Muscle of arm (tissue), 1 donor: ENCODE measurements at regions not wholly inside any gene's neighbourhood (a gene's known extent, or its start where the extent isn't known, plus 50 kb on each side); places are given as distances from the start of the nearest gene placed in this dataset.
A peak's percentile ranks its signal among the peaks of the same experiment; 100 is the strongest.

Experiments used
- DNase-seq: peaks from one replicate; pipeline ENCODE4 v3.0.0-alpha.2; 2013

DNA sequence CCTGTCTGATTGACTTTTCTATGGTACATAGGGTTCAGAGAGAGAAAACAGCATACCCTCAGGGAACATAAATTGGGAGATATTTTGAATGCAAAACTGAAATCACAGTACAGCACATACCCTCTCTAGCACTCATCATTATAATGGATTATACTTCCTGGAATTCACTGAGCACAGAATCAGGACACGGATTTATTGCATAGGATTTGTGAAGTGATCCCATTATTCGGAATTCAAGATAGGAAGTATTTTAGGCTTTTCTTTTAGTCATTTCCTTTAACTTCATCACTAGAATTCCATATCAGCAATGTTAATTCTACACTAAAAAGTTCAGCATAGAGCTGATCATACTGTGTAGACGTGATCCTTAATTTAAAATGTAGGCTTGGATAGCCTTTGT, 407.0 kb downstream of the PID1 start:
- no peak for DNase-seq

DNA sequence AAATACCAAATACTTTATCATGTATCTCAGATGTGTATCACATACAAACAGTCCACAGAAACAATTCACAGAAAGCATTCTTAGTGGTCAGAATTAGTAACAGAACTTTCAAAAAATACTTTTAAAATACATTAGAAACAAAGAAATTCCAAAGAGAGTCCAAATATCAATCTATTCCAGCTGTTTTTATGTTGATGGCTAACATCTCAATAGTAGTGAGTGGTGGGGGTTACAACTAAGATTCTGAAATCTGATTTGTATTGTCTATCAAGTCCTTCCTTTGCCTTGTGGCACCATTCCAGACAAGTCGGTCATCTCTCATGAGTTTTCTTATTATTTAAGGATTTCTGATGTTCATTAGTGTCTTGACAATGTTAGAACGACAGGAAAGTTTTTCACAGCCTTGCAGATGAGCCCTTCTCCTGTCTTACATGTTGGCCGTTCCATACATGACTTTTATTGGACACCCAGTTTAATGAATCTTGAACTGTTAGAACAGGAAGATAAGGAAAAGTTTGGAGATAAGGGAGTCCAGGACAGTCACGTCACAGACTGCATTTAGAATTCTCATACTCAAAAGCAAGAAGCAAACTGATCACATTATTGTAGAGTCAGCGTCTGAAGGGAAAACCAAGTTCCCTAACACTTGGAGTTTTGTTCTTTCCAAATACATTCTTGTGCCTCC, 410.3 kb downstream of the PID1 start:
- DNase-seq, result peak; percentile 25

DNA sequence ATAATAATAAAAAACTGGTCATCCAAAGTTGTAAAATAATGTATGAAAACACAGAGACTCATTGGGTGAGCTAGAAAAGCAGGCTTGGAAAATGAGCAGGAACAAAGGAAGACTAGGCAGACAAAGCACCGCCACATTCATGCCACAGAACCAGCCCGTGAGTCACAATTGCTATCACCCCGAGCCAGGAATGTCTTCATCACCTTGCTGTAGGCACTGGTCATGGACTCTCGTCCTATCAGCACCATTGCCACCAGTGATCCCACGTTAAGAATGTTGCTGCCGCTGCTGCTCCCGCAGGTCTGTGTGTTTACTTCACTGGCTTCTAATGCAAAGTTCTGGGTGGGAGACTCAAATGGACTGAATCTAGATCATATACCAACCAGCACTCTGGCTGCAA, 417.9 kb downstream of the PID1 start:
- no peak for DNase-seq

DNA sequence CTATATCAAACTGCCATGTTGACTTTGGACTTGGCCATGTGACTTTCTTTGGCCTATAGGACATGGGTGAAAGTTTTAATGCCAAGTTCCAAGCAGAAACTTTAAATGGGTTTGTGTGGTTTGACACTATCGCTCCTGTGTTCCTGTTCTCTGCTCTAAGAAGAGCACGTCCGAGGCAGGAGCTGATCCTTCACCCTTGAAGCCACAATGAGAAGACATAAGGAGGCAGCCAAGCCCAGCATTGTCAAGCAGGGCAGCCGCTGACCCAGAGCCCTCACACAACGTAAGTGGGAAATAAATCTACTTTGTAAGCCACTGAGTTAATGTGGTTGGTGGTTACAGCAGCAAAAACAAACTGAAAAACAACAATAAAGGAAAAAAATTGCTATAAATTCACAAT, 422.4 kb downstream of the PID1 start:
- DNase-seq, result no peak

DNA sequence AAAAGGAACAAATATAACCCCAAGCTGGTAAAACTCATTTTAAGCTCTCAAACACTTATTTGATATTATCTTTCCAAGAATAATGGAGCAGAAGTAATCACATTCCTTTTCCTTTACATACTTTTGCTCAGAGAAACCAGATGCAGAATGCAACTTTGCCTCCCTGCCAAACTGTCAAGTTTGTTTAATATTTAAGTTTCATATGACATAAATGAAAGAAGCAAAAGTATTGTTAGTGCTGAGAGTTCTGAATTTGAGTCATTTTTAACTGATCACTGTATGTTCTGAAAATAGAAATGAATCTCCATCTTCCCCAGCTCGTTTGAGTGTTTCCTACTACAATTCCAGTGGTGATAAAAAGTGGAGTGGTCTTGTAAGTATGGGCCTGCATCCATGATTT, 423.4 kb downstream of the PID1 start:
- peak; percentile 61 for DNase-seq

DNA sequence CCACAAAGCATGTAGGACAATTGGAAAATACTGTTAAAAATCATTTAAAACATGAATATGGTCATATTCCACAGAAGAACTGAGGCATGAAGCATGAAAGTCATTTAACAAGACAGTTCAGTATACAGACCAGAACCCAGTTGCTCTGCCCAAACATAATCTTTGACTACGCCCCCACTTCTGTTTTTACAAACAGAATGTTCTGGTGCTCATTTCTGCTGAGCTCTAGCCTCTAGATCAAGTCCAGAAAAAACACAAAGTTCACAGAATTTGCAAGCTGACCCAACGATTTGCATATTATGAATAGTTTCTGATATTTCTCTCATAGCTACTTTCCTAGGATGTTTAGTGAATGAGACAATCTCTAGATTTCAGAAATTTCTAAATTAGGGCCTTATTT, 424.9 kb downstream of the PID1 start:
- no peak for DNase-seq

DNA sequence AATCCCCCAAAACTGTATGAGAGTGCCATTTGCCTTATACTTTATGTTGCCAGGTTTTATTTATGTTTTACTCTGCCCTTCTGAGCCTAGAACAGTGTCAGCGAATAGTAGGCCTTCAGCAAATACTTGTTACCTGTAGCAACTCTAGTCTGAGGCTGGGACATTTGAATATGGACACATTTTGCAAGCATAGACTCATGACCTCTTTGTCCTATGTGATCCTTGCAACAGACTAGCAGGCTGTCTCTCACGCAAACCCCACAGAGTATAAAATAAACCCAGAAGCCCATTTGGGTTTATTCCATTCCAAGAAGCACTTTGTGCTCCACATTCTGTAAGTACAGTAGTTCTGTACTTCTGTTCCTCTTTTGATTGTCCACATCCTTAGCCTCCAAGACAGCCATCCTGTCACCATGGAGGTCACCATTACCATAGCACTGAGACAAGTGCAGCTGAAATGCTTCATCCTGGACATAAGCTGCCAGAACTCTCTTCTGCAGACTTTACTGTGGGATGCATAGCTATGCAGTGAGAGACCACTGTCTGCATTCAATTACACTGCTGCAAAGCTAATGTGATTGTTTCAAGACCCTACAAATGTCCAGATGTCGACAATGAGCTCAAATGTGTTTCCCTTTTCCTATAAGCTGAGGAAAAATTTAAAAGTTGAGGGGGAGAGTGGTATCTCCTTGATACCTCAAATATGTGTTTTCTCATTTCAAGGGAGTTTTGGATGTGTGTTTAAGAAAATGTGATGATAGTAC, 425.7 kb downstream of the PID1 start:
- no peak for DNase-seq

DNA sequence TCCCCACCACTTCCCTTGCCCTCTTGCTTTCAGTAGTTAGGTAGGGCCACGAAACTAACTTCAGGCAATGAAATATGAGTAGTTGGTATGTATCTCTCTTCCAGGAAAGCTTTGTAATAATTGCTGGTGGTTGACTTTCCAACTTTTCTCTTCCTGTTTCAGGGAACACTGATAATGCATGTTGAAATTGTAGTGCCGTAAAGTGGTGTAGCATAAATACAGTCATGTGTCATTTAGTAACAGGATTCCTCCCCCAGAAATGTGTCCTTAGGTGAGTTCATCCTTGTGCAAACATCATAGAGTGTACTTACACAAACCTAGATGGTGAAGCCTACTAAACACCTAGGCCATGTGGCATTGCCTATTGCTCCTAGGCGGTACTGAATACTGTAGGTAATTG, 429.2 kb downstream of the PID1 start:
- DNase-seq, result no peak

DNA sequence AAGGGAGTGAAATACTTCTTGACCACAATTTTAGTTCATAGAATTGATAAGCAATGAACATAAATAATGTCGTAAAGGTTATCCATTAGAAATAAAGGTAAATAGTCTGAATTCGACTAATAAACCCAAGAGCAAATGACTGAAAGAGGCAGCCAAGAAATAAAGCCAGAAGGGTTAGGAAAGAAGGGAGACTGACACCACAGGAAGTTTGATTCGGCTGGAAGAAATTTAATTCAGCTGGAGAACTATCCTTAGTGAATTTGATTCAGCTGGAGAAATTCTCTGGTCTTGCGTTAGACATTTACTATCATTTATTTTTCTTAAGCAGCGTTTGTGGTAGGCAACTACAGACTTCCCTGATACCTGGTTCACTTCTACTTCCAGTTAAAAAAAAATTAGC, 429.6 kb downstream of the PID1 start:
- DNase-seq, result no peak

DNA sequence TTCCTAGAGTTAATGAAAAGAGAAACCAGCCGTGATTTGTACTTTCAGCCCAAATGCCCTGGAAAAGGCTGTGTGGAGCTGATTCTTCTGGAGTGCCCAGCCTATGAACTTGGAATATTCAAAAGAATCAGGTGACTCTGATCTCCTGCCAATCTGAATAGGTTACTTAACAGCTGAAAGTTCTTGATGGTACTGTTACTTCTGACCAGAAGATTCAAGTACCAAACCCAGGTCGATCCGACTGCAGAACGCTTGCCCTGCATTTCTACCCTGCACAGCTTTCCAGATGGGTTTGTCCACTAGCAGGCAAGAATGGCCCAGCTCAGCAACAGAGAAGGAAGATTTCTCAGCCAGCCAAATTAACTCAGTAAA, 430.4 kb downstream of the PID1 start:
- no peak for DNase-seq

DNA sequence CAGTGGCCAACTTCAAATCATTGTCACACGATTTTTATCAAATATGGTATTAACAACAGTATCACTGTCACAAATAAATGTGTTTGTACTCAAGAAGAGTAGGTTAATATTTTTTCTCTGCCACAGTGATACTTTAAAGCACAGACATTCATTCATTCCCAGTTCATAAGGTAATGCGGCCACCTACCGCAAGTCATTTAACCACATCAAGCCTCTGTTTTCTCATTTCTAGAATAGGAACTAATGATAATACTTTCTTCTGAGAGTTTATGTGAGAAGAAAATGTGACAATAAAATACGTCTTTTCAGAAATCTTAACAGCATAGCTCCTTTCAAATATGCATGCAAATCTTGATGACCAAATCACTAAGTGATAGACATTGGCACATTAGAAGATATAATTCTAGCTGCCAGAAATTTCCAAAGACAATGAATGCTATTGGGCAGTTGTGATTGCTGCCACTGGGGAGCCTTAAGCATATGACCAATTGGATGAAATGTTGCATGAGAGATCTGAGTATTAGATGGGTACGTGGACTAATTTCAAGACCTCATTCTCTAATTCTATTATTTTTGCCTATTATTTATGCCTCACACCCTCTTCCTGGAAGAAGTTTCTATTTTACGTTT, 430.9 kb downstream of the PID1 start:
- DNase-seq, result no peak

DNA sequence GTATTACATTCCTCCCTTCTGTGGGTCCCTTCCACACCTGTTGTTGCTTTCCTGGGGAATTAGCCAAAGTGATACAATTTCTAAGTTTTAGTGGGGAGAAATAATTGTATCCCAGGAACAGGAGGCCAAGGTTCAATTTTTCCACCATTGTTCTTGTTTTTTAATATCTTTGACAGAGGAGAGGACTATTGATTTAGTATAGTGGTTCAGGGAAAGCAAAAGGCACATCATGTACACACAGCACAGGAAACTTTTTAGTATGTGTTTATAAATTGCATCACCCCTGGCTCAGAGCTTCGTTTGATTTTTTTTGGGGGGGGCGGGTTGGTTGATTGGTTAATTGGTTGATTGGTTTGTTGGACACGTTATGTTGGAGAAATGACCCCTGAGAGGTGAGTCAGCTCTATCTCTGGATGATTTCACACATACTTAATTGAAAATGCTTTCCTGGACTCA, 431.6 kb downstream of the PID1 start:
- peak; percentile 52 for DNase-seq

DNA sequence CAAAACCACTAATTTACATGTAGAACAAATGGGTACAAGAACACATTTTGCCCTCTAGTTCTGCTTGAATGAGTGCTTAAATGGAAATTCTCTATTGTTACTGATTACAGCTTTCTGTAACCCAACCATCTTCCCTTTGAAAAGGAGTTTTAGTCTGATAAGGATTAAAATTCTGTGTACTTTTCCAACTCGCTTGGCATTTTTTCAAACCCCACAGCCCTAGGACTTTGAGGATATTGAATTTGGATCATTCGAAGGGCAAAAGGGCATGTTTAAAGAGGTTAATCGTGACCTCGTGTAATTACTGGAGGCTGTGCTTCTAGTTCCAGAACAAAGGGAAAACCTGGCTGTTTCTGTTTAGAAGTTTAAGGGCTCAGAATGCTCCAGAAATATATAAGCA, 432.3 kb downstream of the PID1 start:
- no peak for DNase-seq

DNA sequence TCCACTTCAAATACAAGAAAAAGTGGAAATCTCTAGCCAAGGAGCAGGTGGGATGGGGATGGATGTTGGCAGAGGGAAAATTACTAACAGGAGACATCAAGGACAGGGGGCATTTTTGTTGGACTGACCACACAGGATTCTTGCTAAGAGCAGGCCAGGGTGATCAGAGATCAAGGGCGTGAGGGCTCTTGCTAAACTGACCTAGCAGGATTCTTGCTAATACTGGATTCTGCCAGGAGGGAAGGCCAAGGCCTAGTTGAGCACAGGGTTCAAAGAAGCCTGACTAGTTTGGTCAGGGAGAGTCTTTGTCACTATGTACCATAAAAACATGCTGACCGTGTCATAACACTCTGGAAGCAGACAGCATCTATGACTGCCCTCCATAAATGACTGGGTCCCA, 442.7 kb downstream of the PID1 start:
- DNase-seq, result no peak

DNA sequence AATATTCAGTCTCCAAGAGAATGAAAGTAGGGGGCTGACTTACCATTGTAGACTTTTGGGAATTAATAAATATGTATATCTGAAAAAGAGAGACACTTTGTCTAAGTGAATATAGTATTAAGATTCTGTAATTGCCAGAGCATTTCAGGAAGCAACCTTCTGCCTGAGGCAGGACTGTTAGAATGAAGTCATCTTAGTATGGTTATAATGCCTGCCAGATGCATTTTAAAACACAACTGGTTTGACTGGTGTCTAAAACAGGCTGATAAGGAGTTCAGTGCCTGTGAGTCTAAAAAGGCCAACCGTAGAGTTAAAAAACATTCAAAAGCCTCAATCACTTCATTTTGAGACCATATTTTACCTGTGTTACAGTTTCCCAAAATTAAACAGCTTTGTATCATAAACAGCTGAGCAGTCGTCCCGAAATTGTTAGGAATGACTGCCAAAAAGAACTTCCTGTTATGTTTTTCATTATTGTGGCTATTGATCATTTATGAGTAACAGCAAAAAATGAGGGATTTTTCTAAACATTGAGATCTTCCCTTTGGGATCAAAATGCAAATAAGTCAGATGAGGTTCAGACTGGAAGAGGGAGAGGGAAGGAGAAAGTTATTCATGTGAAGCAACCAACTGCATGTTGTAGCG, 443.9 kb downstream of the PID1 start:
- peak; percentile 53 for DNase-seq

DNA sequence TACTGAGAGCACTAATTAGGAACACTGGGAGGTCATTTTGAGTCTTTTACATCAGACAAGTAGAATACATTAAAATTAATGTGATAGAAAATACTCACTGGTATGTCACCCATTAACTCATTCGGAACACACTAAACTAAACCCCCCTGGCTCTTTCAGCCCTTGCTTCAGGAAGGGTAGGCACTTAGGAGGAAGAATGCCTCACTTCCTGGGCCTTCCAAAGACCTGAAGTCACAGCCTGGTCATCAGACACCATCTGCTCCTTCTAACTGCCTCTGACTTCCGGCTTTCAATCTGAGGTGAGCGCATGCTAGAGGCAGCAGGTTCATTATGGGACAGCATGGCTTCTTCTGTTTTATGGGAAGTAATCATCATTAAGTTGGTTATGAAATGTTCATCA, 451.4 kb downstream of the PID1 start:
- DNase-seq, result no peak

DNA sequence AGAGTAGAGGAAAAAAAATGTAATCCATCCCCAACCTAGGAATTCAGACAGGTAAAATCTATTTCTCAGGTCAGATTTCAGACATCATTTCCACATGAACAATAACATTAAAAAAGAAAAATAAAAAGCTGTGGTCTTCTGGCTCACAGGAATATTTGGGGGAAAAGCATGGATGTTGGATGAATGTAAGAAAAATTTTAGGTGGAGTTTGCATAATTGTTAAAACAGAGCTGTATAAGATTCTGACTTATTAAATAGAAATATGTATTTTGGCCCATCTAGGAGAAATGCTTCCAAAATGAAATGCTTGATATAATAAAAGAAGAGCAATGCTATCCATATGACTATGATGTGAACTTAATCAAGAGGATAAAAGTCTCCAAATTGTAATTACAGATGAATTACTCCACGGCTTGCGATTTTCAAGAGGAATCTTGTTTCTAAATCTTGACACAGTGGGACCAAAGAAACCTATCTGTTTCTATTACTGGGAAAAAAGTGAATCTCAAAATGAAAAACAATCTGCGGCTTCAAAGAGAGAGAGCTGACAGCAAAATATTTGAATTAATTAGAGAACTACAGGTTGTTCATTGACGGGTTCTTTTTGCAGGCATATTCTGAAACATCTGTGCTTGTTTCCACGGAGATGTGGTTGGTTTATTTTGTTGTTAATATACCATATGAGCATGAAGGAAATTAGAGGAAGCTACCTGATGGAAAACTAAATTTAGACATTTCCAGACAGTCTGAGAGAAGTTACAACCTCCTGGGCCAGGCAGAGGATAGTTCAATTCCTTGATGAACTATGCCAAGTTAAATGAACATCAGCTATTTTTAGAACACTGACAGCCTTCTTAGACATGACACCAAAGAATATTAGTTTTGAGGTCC, 468.7 kb downstream of the PID1 start:
- DNase-seq, result no peak

DNA sequence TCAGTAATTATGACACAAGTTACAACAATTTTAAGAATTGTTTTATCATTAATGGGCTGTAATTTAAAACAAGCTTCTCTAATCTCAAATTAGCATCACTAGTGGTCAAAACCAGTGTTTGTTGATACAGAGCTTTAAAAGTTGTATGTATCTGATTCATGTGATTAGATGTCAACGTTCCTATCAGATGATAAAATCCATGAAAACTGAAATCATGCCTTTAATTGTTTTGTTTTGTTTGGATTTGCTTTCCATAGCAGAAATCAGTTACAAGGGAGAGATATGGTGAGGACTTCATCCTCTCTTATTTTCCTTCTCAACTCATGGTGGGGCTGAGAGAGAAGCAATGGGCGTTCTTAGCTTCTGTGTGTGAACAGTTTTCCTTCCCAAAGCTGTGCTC, 469.6 kb downstream of the PID1 start:
- DNase-seq, result no peak

DNA sequence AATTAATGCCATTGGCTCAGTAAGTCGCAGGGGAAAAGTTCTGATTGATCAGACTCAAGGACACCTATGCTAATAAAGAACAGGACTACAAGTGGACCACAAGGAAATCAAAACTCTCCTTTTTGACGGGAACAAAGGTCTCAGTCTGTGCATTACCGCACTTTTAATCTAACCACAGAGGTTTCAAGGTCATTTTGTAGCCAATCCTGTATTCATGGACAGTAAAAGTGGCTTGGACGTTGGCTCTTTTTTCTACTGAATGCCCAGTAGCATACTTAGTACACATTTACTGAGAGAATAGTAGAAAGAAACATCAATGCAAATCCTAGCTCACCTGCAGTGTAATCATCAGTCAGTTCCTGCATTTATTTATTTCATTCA, 471.9 kb downstream of the PID1 start:
- no peak for DNase-seq

DNA sequence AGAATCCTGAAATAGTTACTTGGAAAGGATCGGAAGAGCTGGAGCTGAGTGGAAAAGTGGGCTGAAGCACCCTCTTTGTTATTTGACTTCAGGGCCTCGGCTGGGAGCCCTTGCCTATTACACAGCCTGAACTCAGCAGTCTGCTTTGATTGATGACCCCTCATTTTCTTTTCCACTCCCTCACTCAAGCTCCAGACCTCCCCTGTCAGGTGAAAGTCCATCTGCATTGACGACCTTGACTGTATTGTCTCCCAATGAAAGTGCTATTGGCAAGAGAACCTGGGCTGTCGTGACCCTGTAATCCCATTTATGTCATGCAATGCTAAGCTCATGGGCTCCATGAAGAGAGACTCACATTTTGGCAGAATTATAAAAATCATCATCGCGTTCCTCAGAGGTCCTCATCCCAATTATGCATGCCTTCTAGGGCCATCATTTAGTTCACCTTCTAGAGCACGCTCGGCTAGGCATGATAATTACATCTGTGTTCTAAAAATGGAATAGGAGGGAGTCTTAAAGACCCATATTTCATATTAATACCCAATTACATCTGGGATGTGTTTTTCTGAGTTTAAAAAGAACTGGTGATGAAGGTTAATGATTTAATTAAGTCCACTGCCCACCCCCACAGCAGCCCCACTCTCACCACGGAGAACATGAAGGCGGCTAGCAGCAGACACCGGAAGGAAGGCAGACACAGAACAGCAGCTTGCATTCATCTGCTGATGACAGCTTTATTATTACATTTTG, 472.5 kb downstream of the PID1 start:
- DNase-seq, result no peak

DNA sequence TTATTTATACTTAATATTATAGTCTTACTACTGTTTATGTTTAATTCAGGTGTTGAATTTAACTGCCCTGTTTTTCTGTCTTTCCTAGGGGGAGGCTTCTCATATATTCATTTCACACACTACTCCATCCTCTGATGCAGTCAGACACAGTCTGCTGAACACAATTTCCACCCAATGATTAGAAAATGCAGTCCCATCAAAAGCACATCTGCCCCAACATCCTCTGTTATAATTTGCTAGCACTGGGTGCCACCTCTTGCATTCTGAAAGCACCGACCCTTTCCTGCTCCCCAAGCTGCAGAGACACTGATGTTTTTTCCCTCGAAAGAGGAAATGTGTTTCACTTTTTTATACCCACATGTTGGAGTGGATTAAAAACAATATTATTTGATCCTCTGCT, 474.7 kb downstream of the PID1 start:
- DNase-seq, result no peak
